ENCODE measurements at regions not wholly inside any gene's neighbourhood (a gene's known extent, or its start where the extent isn't known, plus 50 kb on each side); places are given as distances from the start of the nearest gene placed in this dataset.
"Not testable (repeated sequence)": the region's sequence is repeated elsewhere in the genome, so short reads cannot be mapped to it uniquely, and the experiment has no call there.

DNA sequence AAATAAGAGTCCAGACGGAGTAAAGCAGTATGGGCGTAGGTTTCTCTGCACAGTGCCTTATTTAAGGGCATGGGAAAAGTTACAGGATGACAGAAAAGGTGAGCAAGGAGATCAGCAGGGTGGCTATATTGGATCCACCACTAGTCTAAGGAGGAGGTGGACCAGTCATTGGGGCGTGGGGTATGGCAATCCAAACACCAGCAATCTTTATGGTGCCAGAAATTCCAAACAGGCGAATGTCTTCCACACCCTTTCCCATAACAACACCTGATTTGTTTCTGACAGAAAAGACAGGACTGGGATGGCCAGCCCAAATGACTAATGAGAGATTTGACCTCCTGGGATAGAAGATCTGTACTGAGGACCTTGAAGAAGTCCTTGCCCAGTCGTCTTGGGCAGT lies 181.8 kb upstream of the MBL2 start:
- no peak for DNase-seq
- Histone ChIP-seq H3K4me1 (ENCODE audit: low read depth) (no peaks in the 10 kb centered on the region), H3K36me3 (ENCODE audit: low read depth) (no peaks in the 10 kb centered on the region), H3K4me3 (no peak overlapping the region), H3K9me3 (no peaks in the 10 kb centered on the region)
- intact Hi-C loops (cut with DNase I, micrococcal nuclease): no loop called here
- ATAC-seq: no peak
- TF ChIP-seq, protein P1, sequence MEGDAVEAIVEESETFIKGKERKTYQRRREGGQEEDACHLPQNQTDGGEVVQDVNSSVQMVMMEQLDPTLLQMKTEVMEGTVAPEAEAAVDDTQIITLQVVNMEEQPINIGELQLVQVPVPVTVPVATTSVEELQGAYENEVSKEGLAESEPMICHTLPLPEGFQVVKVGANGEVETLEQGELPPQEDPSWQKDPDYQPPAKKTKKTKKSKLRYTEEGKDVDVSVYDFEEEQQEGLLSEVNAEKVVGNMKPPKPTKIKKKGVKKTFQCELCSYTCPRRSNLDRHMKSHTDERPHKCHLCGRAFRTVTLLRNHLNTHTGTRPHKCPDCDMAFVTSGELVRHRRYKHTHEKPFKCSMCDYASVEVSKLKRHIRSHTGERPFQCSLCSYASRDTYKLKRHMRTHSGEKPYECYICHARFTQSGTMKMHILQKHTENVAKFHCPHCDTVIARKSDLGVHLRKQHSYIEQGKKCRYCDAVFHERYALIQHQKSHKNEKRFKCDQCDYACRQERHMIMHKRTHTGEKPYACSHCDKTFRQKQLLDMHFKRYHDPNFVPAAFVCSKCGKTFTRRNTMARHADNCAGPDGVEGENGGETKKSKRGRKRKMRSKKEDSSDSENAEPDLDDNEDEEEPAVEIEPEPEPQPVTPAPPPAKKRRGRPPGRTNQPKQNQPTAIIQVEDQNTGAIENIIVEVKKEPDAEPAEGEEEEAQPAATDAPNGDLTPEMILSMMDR (IDR thresholded peaks at IDR 0.05): no peak

DNA sequence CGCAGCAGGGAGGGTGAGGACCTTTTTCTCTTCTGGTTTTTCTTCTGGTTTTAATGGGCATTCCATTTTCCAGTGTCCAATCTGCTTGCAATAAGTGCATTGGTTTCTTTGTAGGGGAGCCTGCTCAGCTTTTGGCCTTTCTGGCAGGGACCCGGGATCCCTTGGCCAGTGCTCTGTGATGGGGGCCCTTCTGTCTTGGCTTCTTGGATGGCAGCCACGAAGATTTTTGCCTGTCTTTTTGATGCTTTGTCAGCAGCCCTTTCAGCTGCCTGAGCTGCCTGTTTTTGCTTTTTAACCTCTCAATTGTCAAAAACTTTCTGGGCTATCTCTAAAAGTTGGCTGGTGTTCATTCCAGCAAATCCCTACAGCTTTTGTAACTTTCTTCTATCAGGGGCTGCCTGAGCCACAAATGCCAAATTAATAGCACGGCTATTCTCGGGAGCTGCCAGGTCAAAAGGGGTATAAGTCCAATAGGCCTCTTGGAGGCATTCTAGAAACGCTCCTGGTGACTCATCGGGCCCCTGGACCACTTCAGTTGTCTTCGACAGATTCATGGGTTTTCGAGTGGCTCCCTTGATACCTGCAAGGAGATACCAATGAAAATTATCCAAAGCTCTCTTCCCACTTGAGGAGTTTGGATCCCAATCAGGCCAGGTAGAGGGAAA lies 179.9 kb upstream of the MBL2 start:
- Histone ChIP-seq H3K4me1 (ENCODE audit: low read depth) (no peaks in the 10 kb centered on the region), H3K4me3 (no peak overlapping the region), H3K9me3 (no peaks in the 10 kb centered on the region), H3K36me3 (ENCODE audit: low read depth) (no peaks in the 10 kb centered on the region)
- no peak for DNase-seq
- intact Hi-C loops (cut with DNase I, micrococcal nuclease): no loop called here
- TF ChIP-seq, protein P1 (IDR thresholded peaks at IDR 0.05): no peak
- ATAC-seq: no peak

DNA sequence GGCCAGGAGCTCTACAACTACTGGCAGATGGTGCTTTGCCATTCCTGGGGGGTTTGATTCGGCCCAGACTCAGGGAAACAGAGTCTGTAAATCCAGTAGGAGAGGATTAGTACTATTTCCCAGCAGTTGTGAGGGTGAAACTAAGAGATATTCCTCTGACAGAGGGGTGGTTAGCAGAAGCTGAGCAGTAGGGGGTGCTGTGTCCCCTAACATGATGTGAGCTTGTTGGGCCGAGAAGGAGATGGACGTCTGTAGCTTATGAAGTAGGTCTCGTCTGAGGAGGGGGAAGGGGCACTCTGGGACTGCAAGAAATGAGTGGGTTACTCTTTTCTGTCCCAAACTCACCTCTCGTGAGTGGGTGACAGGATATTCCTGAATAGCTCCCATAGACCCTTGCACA lies 179.2 kb upstream of the MBL2 start:
- Histone ChIP-seq H3K4me1 (ENCODE audit: low read depth) (no peaks in the 10 kb centered on the region), H3K36me3 (ENCODE audit: low read depth) (no peaks in the 10 kb centered on the region), H3K4me3 (no peak overlapping the region), H3K9me3 (no peaks in the 10 kb centered on the region)
- intact Hi-C loops (cut with DNase I, micrococcal nuclease): no loop called here
- TF ChIP-seq, protein P1 (IDR thresholded peaks at IDR 0.05): peak; percentile 50
- peak in 2 of 3 donors; percentile 70 to 87 for DNase-seq
- peak; percentile 85 for ATAC-seq

DNA sequence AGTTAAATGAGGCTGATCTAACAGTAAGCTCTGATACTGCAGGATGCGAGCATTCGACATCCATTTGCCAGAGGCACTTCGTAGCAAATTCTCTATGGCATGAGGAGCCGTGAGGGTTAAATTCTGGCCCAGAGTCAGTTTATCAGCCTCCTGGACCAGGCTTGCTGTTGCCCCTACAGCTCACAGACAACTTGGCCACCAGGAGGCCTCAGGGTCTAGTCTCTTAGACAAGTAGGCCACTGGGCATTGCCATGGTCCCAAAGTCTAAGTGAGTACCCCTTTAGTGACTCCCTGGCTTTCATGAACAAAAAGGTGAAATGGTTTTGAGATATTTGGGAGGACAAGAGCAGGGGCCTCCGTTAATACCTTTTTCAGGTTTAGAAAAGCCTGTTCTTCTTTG lies 178.0 kb upstream of the MBL2 start:
- Histone ChIP-seq H3K4me1 (ENCODE audit: low read depth) (no peaks in the 10 kb centered on the region), H3K36me3 (ENCODE audit: low read depth) (no peaks in the 10 kb centered on the region), H3K9me3 (no peaks in the 10 kb centered on the region), H3K4me3 (no peak overlapping the region)
- ATAC-seq: no peak
- TF ChIP-seq, protein P1 (IDR thresholded peaks at IDR 0.05): no peak
- DNase-seq: no peak
- intact Hi-C loops (cut with DNase I, micrococcal nuclease): no loop called here

DNA sequence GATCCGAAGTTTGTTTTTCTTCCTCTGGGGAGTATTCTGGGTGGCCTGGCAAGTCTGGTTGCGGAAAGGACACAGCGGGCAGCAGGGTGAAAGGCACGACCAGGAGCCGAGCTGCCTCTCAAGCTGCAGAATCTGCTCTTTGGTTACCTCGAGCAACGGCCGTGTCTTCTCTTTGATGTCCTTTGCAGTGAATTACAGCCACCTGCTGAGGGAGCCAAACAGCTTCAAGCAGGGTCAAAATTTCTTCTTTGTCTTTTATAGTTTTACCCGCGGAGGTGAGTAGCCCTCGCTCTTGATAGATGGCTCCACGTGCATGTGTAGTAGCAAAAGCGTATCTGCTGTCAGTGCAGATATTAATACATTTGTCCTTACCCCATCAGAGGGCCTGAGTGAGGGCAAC lies 177.3 kb upstream of the MBL2 start:
- peak in 1 of 3 donors; percentile 30 for DNase-seq
- no peaks in the 10 kb centered on the region for H3K9me3 ChIP-seq
- no peaks in the 10 kb centered on the region for H3K4me1 ChIP-seq (ENCODE audit: low read depth)
- intact Hi-C loops (cut with DNase I, micrococcal nuclease): no loop called here
- H3K36me3 ChIP-seq (ENCODE audit: low read depth): no peaks in the 10 kb centered on the region
- TF ChIP-seq, protein P1 (IDR thresholded peaks at IDR 0.05): no peak
- H3K4me3 ChIP-seq: no peak overlapping the region
- ATAC-seq: peak; percentile 51

DNA sequence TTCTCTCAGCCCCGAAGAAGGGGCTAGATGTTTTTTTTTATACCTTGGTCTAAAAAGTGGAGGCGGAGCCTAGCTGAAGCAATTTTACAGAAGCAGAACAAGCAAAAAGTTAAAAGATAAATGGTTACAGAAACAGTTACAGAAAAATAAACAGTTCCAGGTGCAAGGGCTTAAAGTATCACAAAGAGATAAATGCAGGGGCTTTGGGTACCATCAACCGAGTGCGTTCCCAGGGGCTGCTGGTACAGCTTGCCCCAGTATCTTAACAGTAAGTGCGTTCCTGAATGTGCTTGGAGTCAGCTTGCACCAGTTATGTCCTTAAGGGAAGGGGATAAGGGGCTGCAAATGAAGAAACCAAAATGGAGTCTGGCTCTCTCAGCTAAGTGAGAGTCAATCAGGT lies 173.9 kb upstream of the MBL2 start:
- no peaks in the 10 kb centered on the region for H3K9me3 ChIP-seq
- ATAC-seq (no peak), DNase-seq (no peak)
- TF ChIP-seq, protein P1 (IDR thresholded peaks at IDR 0.05): no peak
- no peak overlapping the region for H3K4me3 ChIP-seq
- no peaks in the 10 kb centered on the region for H3K36me3 ChIP-seq (ENCODE audit: low read depth)
- intact Hi-C loops (cut with DNase I, micrococcal nuclease): no loop called here
- no peaks in the 10 kb centered on the region for H3K4me1 ChIP-seq (ENCODE audit: low read depth)

DNA sequence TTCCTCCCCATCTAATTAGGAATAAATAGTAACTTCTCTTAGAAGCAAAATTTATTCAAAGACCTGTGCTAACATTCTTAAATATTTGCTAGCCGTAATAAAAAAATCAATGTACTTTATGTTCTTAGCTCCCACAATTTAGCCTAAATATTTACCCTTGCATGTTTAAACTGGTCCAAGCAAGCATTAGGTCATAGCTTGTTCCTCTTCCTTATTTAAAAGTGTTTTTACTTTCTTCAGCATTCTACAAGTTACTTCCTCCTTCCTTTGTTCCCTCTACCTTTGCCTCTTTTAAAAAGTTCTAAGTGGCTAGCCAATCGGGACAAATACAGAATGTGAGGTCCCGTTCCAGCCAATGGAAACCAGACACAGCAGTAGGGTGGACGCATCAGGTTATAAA lies 172.9 kb upstream of the MBL2 start:
- H3K4me3 ChIP-seq; intact Hi-C loops (cut with DNase I, micrococcal nuclease); ATAC-seq; H3K9me3 ChIP-seq; H3K36me3 ChIP-seq (ENCODE audit: low read depth); DNase-seq; H3K4me1 ChIP-seq (ENCODE audit: low read depth): not testable (repeated sequence)

Measured in mucosa of descending colon (tissue), 3 donors.